Smooth muscle cell (in vitro differentiated cells): ENCODE measurements at regions not wholly inside any gene's neighbourhood (a gene's known extent, or its start where the extent isn't known, plus 50 kb on each side); places are given as distances from the start of the nearest gene placed in this dataset.

ENCODE experiments used
- DNase-seq: peaks from one replicate; lab custom pipeline; 2025; ENCODE audit not compliant: unreplicated experiment; lab: John Stamatoyannopoulos, UW
- H2AFZ ChIP-seq: fragments of 200-600 bp; sonication (generic); 2 replicates; pipeline ENCODE4 v1.6.0; 2016; ENCODE audit warnings: antibody characterized with exemption, low read depth, mild to moderate bottlenecking
- H3F3A ChIP-seq: fragments of 200-600 bp; sonication (generic); 2 replicates; pipeline ENCODE4 v1.6.0; 2017; ENCODE audit warnings: antibody characterized with exemption, low read depth
- H3K27ac ChIP-seq: fragments of 200-600 bp; sonication (generic); 2 replicates; pipeline ENCODE4 v1.5.1; 2016; ENCODE audit warnings: low read depth, mild to moderate bottlenecking
- H3K27me3 ChIP-seq: fragments of 200-600 bp; sonication (generic); 2 replicates; pipeline ENCODE4 v1.6.1; 2016; ENCODE audit warnings: low read depth, mild to moderate bottlenecking
- H3K36me3 ChIP-seq: fragments of 200-600 bp; sonication (generic); 2 replicates; pipeline ENCODE4 v1.5.1; 2016; ENCODE audit warnings: low read depth
- H3K4me1 ChIP-seq: fragments of 200-600 bp; sonication (generic); 2 replicates; pipeline ENCODE4 v1.5.1; 2016; ENCODE audit warnings: low read depth
- H3K4me2 ChIP-seq: fragments of 200-600 bp; sonication (generic); 2 replicates; pipeline ENCODE4 v1.6.0; 2016; ENCODE audit warnings: mild to moderate bottlenecking
- H3K4me3 ChIP-seq: fragments of 200-600 bp; sonication (generic); 2 replicates; pipeline ENCODE4 v1.5.1; 2016; ENCODE audit warnings: mild to moderate bottlenecking
- H3K79me2 ChIP-seq: fragments of 200-600 bp; sonication (generic); 2 replicates; pipeline ENCODE4 v1.6.0; 2016; ENCODE audit warnings: low read depth, mild to moderate bottlenecking
- H3K9ac ChIP-seq: fragments of 200-600 bp; sonication (generic); 2 replicates; pipeline ENCODE4 v1.6.0; 2016; ENCODE audit warnings: low read depth
- H3K9me3 ChIP-seq: fragments of 200-600 bp; sonication (generic); replicated peaks from 2 replicates; pipeline ENCODE4 v1.5.1; 2016; ENCODE audit warnings: low read depth
- H4K20me1 ChIP-seq: fragments of 200-600 bp; sonication (generic); 2 replicates; pipeline ENCODE4 v1.6.0; 2016; ENCODE audit warnings: low read depth
- CTCF ChIP-seq: fragments of 200-600 bp; sonication (generic); IDR thresholded peaks from 2 replicates; pipeline ENCODE4 v1.5.1; 2017; ENCODE audit warnings: borderline replicate concordance, mild to moderate bottlenecking, antibody characterized with exemption; ENCODE audit not compliant: insufficient read depth, poor library complexity, severe bottlenecking
- WGBS: methylation state at CpG from one replicate; pipeline ENCODE4 v1.1.7; 2016; ENCODE audit warnings: low lambda C conversion rate; 5-methylcytosine and 5-hydroxymethylcytosine counted together

- H3F3A ChIP-seq: peaks cover 6% of the 10 kb centered on the region
- no peaks in the 10 kb centered on the region for H3K27me3 ChIP-seq
- H3K79me2 ChIP-seq: no peaks in the 10 kb centered on the region
- no peak overlapping the region for H3K4me3 ChIP-seq
- H3K4me1 ChIP-seq: no peaks in the 10 kb centered on the region
- H3K27ac ChIP-seq: peak overlapping the region; percentile 75
- TF ChIP-seq CTCF: no peak
- no peaks in the 10 kb centered on the region for H4K20me1 ChIP-seq
- H3K9me3 ChIP-seq: no peaks in the 10 kb centered on the region
- DNase-seq: no peak
- peak overlapping the region; percentile 56 for H3K4me2 ChIP-seq
- H2AFZ ChIP-seq: peak overlapping the region; percentile 63
- WGBS: 10% methylated on average over 6 of the region's 6 CpGs
- peak overlapping the region; percentile 21 for H3K9ac ChIP-seq
- H3K36me3 ChIP-seq: no peaks in the 10 kb centered on the region
Measured at GRCh38 chr9:90044263-90044662, 439.5 kb downstream of the GADD45G start.

GRCh38 chr9:90044710-90045151 is 439.9 kb downstream of the GADD45G start:
- H3K27ac ChIP-seq: peak overlapping the region; percentile 75
- no peak overlapping the region for H3K9ac ChIP-seq
- peak overlapping the region; percentile 63 for H2AFZ ChIP-seq
- H3F3A ChIP-seq: peaks cover 6% of the 10 kb centered on the region
- no peaks in the 10 kb centered on the region for H3K79me2 ChIP-seq
- H3K36me3 ChIP-seq: no peaks in the 10 kb centered on the region
- DNase-seq: no peak
- H4K20me1 ChIP-seq: no peaks in the 10 kb centered on the region
- no peaks in the 10 kb centered on the region for H3K9me3 ChIP-seq
- 10% methylated on average over 7 of the region's 7 CpGs for WGBS
- no peaks in the 10 kb centered on the region for H3K4me1 ChIP-seq
- TF ChIP-seq CTCF: no peak
- H3K4me3 ChIP-seq: no peak overlapping the region
- H3K27me3 ChIP-seq: no peaks in the 10 kb centered on the region
- peak overlapping the region; percentile 56 for H3K4me2 ChIP-seq

- no peaks in the 10 kb centered on the region for H3K36me3 ChIP-seq
- H3K79me2 ChIP-seq: no peaks in the 10 kb centered on the region
- H3K9me3 ChIP-seq: no peaks in the 10 kb centered on the region
- no peak overlapping the region for H3K4me2 ChIP-seq
- H3K4me1 ChIP-seq: no peaks in the 10 kb centered on the region
- H3K27ac ChIP-seq: no peak overlapping the region
- peaks cover 6% of the 10 kb centered on the region for H3F3A ChIP-seq
- no peak for TF ChIP-seq CTCF
- no peak overlapping the region for H3K4me3 ChIP-seq
- no peak for DNase-seq
- 69% methylated on average over 7 of the region's 7 CpGs for WGBS
- no peak overlapping the region for H2AFZ ChIP-seq
- no peaks in the 10 kb centered on the region for H3K27me3 ChIP-seq
- no peaks in the 10 kb centered on the region for H4K20me1 ChIP-seq
- H3K9ac ChIP-seq: no peak overlapping the region
Measured at GRCh38 chr9:90046317-90046861, 441.6 kb downstream of the GADD45G start.

- Histone ChIP-seq H3K27ac (no peak overlapping the region), H3F3A (peaks cover 6% of the 10 kb centered on the region), H3K27me3 (no peaks in the 10 kb centered on the region), H3K9me3 (no peaks in the 10 kb centered on the region), H3K4me1 (no peaks in the 10 kb centered on the region), H3K79me2 (no peaks in the 10 kb centered on the region), H3K4me2 (no peak overlapping the region), H3K4me3 (no peak overlapping the region), H4K20me1 (no peaks in the 10 kb centered on the region), H3K9ac (no peak overlapping the region), H2AFZ (no peak overlapping the region), H3K36me3 (no peaks in the 10 kb centered on the region)
- no peak for TF ChIP-seq CTCF
- DNase-seq: no peak
Measured at GRCh38 chr9:90047828-90048227, 443.0 kb downstream of the GADD45G start.
